ENCODE measurements at regions not wholly inside any gene's neighbourhood (a gene's known extent, or its start where the extent isn't known, plus 50 kb on each side); places are given as distances from the start of the nearest gene placed in this dataset.

DNA sequence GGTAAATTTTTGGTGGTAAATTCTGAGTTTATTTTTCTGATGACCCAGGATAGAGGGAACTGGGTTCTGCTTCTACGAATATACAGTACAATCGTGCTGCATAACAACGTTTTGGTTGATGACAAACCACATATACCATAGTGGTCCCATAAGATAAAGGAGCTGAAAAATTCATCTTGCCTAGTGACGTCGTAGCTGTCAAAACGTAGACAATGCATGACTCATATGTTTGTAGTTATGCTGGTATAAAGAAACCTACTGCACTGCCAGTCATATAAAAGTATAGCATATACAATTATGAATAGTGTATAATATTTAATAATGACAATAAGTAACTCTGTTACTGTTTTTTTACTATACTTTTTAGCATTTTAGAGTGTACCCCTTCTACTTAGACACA is 244.0 kb downstream of the GAS1 start:
- Histone ChIP-seq H3K27me3 (ENCODE audit: low read depth, low read length) (no peaks in the 10 kb centered on the region), H3K27ac (ENCODE audit: low read length) (no peak overlapping the region)

DNA sequence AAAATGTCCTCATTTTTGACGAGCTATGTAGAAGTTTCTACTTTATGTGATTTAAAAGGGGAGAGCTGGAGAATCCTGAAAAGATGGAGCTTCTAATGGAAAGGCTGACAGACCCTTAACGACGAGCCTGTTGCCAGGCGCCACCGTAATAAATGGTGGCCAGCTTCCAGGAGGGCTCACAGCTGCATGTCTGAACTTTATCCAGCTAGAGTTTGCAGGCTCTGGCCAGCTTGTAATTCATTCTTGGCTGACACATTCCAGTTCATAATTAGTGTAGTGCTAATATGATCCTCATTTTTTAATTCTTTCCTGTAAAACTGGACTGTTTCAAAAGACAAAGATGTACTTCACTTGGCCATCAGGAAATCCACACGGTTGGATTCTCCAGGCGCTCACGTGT is 246.7 kb downstream of the GAS1 start:
- Histone ChIP-seq H3K36me3 (replicated peaks; ENCODE audit: low read depth, low read length) (no peaks in the 10 kb centered on the region), H3K27ac (ENCODE audit: low read length) (no peak overlapping the region), H3K79me2 (ENCODE audit: low read length) (no peaks in the 10 kb centered on the region), H3K4me1 (ENCODE audit: low read length) (no peaks in the 10 kb centered on the region), H4K20me1 (ENCODE audit: insufficient read depth, low read length) (no peaks in the 10 kb centered on the region), H3K27me3 (ENCODE audit: low read depth, low read length) (no peaks in the 10 kb centered on the region), H3K4me3 (ENCODE audit: low read length) (no peak overlapping the region), H3K9ac (ENCODE audit: low read length) (no peak overlapping the region), H3K4me2 (ENCODE audit: low read length) (no peak overlapping the region), H2AFZ (ENCODE audit: low read depth, low read length) (no peak overlapping the region), H3K9me3 (ENCODE audit: insufficient read depth, low read length) (no peaks in the 10 kb centered on the region)
- no peak for TF ChIP-seq EZH2phosphoT487 (IDR thresholded peaks at IDR 0.05; ENCODE audit: low read depth)
- TF ChIP-seq, protein P1, sequence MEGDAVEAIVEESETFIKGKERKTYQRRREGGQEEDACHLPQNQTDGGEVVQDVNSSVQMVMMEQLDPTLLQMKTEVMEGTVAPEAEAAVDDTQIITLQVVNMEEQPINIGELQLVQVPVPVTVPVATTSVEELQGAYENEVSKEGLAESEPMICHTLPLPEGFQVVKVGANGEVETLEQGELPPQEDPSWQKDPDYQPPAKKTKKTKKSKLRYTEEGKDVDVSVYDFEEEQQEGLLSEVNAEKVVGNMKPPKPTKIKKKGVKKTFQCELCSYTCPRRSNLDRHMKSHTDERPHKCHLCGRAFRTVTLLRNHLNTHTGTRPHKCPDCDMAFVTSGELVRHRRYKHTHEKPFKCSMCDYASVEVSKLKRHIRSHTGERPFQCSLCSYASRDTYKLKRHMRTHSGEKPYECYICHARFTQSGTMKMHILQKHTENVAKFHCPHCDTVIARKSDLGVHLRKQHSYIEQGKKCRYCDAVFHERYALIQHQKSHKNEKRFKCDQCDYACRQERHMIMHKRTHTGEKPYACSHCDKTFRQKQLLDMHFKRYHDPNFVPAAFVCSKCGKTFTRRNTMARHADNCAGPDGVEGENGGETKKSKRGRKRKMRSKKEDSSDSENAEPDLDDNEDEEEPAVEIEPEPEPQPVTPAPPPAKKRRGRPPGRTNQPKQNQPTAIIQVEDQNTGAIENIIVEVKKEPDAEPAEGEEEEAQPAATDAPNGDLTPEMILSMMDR (IDR thresholded peaks at IDR 0.05; ENCODE audit: low read depth, low read length): no peak

More for the DNA sequence above, 244.0 kb downstream of the GAS1 start:
- H3K9ac ChIP-seq (ENCODE audit: low read length): no peak overlapping the region
- no peaks in the 10 kb centered on the region for H3K36me3 ChIP-seq (replicated peaks; ENCODE audit: low read depth, low read length)
- no peak overlapping the region for H3K4me2 ChIP-seq (ENCODE audit: low read length)
- no peak overlapping the region for H3K4me3 ChIP-seq (ENCODE audit: low read length)
- no peaks in the 10 kb centered on the region for H3K9me3 ChIP-seq (ENCODE audit: insufficient read depth, low read length)
- no peaks in the 10 kb centered on the region for H3K79me2 ChIP-seq (ENCODE audit: low read length)
- no peaks in the 10 kb centered on the region for H4K20me1 ChIP-seq (ENCODE audit: insufficient read depth, low read length)
- no peak overlapping the region for H2AFZ ChIP-seq (ENCODE audit: low read depth, low read length)
- no peaks in the 10 kb centered on the region for H3K4me1 ChIP-seq (ENCODE audit: low read length)
- TF ChIP-seq, protein P1 (IDR thresholded peaks at IDR 0.05; ENCODE audit: low read depth, low read length): no peak
- no peak for TF ChIP-seq EZH2phosphoT487 (IDR thresholded peaks at IDR 0.05; ENCODE audit: low read depth)

DNA sequence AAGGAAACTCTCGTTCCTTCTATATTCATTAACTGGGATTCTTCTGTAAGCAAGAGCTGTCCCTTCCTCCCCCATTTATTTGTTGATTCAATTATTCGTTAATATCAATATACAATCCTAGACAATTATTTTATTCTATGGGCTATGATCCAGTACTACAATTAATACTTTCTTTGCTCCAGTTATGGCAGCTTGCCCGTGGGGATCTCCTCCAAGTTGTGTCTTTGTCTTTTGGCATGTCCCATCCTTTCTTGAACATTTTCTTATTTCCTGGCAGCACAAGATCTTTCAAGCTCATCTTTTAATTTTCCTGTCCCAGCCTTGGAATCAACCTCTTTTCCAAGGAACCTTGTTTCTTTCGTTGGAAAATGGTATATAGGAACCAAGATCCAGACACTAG is 249.3 kb downstream of the GAS1 start:
- no peak overlapping the region for H2AFZ ChIP-seq (ENCODE audit: low read depth, low read length)
- no peaks in the 10 kb centered on the region for H3K79me2 ChIP-seq (ENCODE audit: low read length)
- no peak overlapping the region for H3K4me2 ChIP-seq (ENCODE audit: low read length)
- no peaks in the 10 kb centered on the region for H3K4me1 ChIP-seq (ENCODE audit: low read length)
- no peaks in the 10 kb centered on the region for H4K20me1 ChIP-seq (ENCODE audit: insufficient read depth, low read length)
- no peak for TF ChIP-seq EZH2phosphoT487 (IDR thresholded peaks at IDR 0.05; ENCODE audit: low read depth)
- TF ChIP-seq, protein P1 (IDR thresholded peaks at IDR 0.05; ENCODE audit: low read depth, low read length): no peak
- no peak overlapping the region for H3K4me3 ChIP-seq (ENCODE audit: low read length)
- H3K9ac ChIP-seq (ENCODE audit: low read length): no peak overlapping the region
- no peaks in the 10 kb centered on the region for H3K36me3 ChIP-seq (replicated peaks; ENCODE audit: low read depth, low read length)
- no peak overlapping the region for H3K27ac ChIP-seq (ENCODE audit: low read length)
- H3K27me3 ChIP-seq (ENCODE audit: low read depth, low read length): no peaks in the 10 kb centered on the region
- no peaks in the 10 kb centered on the region for H3K9me3 ChIP-seq (ENCODE audit: insufficient read depth, low read length)

DNA sequence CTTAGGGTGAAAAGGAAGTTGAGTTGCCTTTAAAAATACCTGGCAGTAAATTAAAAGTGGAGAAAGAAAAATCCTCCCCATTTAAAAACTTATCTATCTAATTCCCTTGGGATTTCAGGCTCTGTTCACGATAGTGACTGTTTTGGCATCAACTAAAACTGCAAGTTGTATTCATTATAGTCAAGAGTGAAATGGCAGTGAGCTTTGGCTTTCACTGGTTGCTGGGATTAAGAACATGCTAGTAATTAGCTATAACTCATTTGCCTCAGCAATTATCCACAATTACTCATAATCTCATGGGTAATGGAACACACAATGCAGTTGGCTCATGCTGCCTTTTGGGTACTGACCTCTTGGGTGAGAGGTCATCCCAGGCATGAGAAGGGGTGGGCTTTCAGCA is 250.1 kb downstream of the GAS1 start:
- no peaks in the 10 kb centered on the region for H3K9me3 ChIP-seq (ENCODE audit: insufficient read depth, low read length)
- H3K9ac ChIP-seq (ENCODE audit: low read length): no peak overlapping the region
- no peak overlapping the region for H3K4me2 ChIP-seq (ENCODE audit: low read length)
- H2AFZ ChIP-seq (ENCODE audit: low read depth, low read length): no peak overlapping the region
- no peaks in the 10 kb centered on the region for H4K20me1 ChIP-seq (ENCODE audit: insufficient read depth, low read length)
- H3K36me3 ChIP-seq (replicated peaks; ENCODE audit: low read depth, low read length): no peaks in the 10 kb centered on the region
- no peaks in the 10 kb centered on the region for H3K79me2 ChIP-seq (ENCODE audit: low read length)
- TF ChIP-seq EZH2phosphoT487 (IDR thresholded peaks at IDR 0.05; ENCODE audit: low read depth): no peak
- TF ChIP-seq, protein P1 (IDR thresholded peaks at IDR 0.05; ENCODE audit: low read depth, low read length): no peak
- no peaks in the 10 kb centered on the region for H3K4me1 ChIP-seq (ENCODE audit: low read length)
- no peak overlapping the region for H3K4me3 ChIP-seq (ENCODE audit: low read length)
- no peak overlapping the region for H3K27ac ChIP-seq (ENCODE audit: low read length)
- no peaks in the 10 kb centered on the region for H3K27me3 ChIP-seq (ENCODE audit: low read depth, low read length)
